Peyer's patch (tissue), 4 donors: ENCODE measurements at regions not wholly inside any gene's neighbourhood (a gene's known extent, or its start where the extent isn't known, plus 50 kb on each side); places are given as distances from the start of the nearest gene placed in this dataset.

Source experiments
- DNase-seq, 3 donors: peaks; one replicate each; pipeline ENCODE4 v3.0.0-alpha.2; 2017 to 2019
- H3K27ac ChIP-seq, 4 donors: fragments of 200-600 bp; sonication (generic); one replicate each; pipeline ENCODE4 v1.5.1; 2016 to 2019
- H3K27me3 ChIP-seq, 2 donors: fragments of 200-600 bp; sonication (generic); one replicate each; pipeline ENCODE4 v1.5.1; 2019
- H3K36me3 ChIP-seq, 3 donors: fragments of 200-600 bp; sonication (generic); one replicate each; pipeline ENCODE4 v1.5.1; 2016 to 2019
- H3K4me1 ChIP-seq, 4 donors: fragments of 200-600 bp; sonication (generic); one replicate each; pipeline ENCODE4 v1.5.1; 2016 to 2019
- H3K4me3 ChIP-seq, 4 donors: fragments of 200-600 bp; sonication (generic); 1 replicate in 3 of 4; 2 replicates in 1 of 4; pipeline ENCODE4 v1.5.1; 2016 to 2019; ENCODE audit warnings: mild to moderate bottlenecking in 1 of 4
- H3K9me3 ChIP-seq, 4 donors: fragments of 200-600 bp; sonication (generic); one replicate each; pipeline ENCODE4 v1.5.1; 2016 to 2019; ENCODE audit warnings: mild to moderate bottlenecking in 1 of 4
- CTCF ChIP-seq, 6 experiments: fragments of 450-650 bp in 4 of 6; fragments of 200-600 bp in 2 of 6; sonication (generic) in 1 of 6; IDR thresholded peaks; one replicate each; pipeline ENCODE4 v1.5.1; 2017 to 2019; ENCODE audit warnings: antibody characterized with exemption in 6 of 6, mild to moderate bottlenecking in 3 of 6, moderate library complexity in 1 of 6
- POLR2A ChIP-seq, 2 donors: fragments of 450-650 bp; IDR thresholded peaks; one replicate each; pipeline ENCODE4 v1.5.1; 2017; ENCODE audit warnings: antibody characterized with exemption in 2 of 2, mild to moderate bottlenecking in 2 of 2, moderate library complexity in 2 of 2

- no peaks in the 10 kb centered on the region for H3K9me3 ChIP-seq
- H3K27me3 ChIP-seq: no peaks in the 10 kb centered on the region
- no peak overlapping the region for H3K4me3 ChIP-seq
- TF ChIP-seq POLR2A (IDR thresholded peaks at IDR 0.05): no peak
- DNase-seq: no peak
- no peaks in the 10 kb centered on the region for H3K36me3 ChIP-seq
- no peak overlapping the region for H3K27ac ChIP-seq
- no peaks in the 10 kb centered on the region for H3K4me1 ChIP-seq
These were observed 657.9 kb downstream of the SLITRK5 start for GRCh38 chr13:88329066-88329465.

GRCh38 chr13:88339271-88339741, 668.1 kb downstream of the SLITRK5 start:
- TF ChIP-seq POLR2A (IDR thresholded peaks at IDR 0.05) (no peak), CTCF (IDR thresholded peaks at IDR 0.05) (no peak)
- no peak overlapping the region for H3K27ac ChIP-seq
- no peak for DNase-seq
- no peak overlapping the region for H3K4me3 ChIP-seq
- H3K9me3 ChIP-seq: no peaks in the 10 kb centered on the region
- H3K27me3 ChIP-seq: no peaks in the 10 kb centered on the region
- H3K4me1 ChIP-seq: no peaks in the 10 kb centered on the region
- no peaks in the 10 kb centered on the region for H3K36me3 ChIP-seq

- Histone ChIP-seq H3K4me3 (no peak overlapping the region), H3K4me1 (no peaks in the 10 kb centered on the region), H3K36me3 (no peaks in the 10 kb centered on the region), H3K27ac (no peak overlapping the region), H3K27me3 (no peaks in the 10 kb centered on the region), H3K9me3 (no peaks in the 10 kb centered on the region)
- no peak for DNase-seq
- no peak for TF ChIP-seq POLR2A (IDR thresholded peaks at IDR 0.05)
- TF ChIP-seq CTCF (IDR thresholded peaks at IDR 0.05): no peak
These were observed 674.1 kb downstream of the SLITRK5 start for GRCh38 chr13:88345171-88345847.

GRCh38 chr13:88360761-88361160, 689.6 kb downstream of the SLITRK5 start:
- DNase-seq: no peak
- TF ChIP-seq POLR2A (IDR thresholded peaks at IDR 0.05) (no peak), CTCF (IDR thresholded peaks at IDR 0.05) (no peak)
- Histone ChIP-seq H3K4me1 (no peaks in the 10 kb centered on the region), H3K4me3 (no peak overlapping the region), H3K36me3 (no peaks in the 10 kb centered on the region), H3K27me3 (no peaks in the 10 kb centered on the region), H3K9me3 (no peaks in the 10 kb centered on the region), H3K27ac (no peak overlapping the region)

GRCh38 chr13:88369866-88370265, 698.7 kb downstream of the SLITRK5 start:
- Histone ChIP-seq H3K27me3 (no peaks in the 10 kb centered on the region), H3K9me3 (peaks cover 0 to 9% (median 0%) of the 10 kb centered on the region in 4 donors), H3K27ac (no peak overlapping the region), H3K4me3 (no peak overlapping the region), H3K36me3 (no peaks in the 10 kb centered on the region), H3K4me1 (no peaks in the 10 kb centered on the region)
- TF ChIP-seq CTCF (IDR thresholded peaks at IDR 0.05) (no peak), POLR2A (IDR thresholded peaks at IDR 0.05) (no peak)
- no peak for DNase-seq

- H3K36me3 ChIP-seq: no peaks in the 10 kb centered on the region
- H3K27me3 ChIP-seq: no peaks in the 10 kb centered on the region
- no peak for DNase-seq
- TF ChIP-seq CTCF (IDR thresholded peaks at IDR 0.05) (no peak), POLR2A (IDR thresholded peaks at IDR 0.05) (no peak)
- H3K9me3 ChIP-seq: peaks cover 0 to 9% (median 0%) of the 10 kb centered on the region in 4 donors
- no peak overlapping the region for H3K27ac ChIP-seq
- H3K4me1 ChIP-seq: no peaks in the 10 kb centered on the region
- H3K4me3 ChIP-seq: no peak overlapping the region
These were observed 705.7 kb downstream of the SLITRK5 start for GRCh38 chr13:88376760-88377388.
